Activated naive CD8-positive, alpha-beta T cell treated with anti-CD3 and anti-CD28 coated beads, Interleukin-2, amount 50 U/mL, for 24 hours (primary cell): ENCODE measurements at regions not wholly inside any gene's neighbourhood (a gene's known extent, or its start where the extent isn't known, plus 50 kb on each side); places are given as distances from the start of the nearest gene placed in this dataset.
"Not testable (repeated sequence)": the region's sequence is repeated elsewhere in the genome, so short reads cannot be mapped to it uniquely, and the experiment has no call there.

ENCODE experiments used
- ATAC-seq: fragments of 150-1000 bp; cut with Tn5 transposase; one replicate; pipeline ENCODE4 v1.10.0; 2021
- DNase-seq: peaks from one replicate; pipeline ENCODE4 v3.0.0; 2021
- H3K27ac Mint-ChIP-seq: one replicate; pipeline ENCODE4 v1.8.0; 2021; ENCODE audit warnings: mild to moderate bottlenecking, mixed read lengths
- H3K27me3 Mint-ChIP-seq: one replicate; pipeline ENCODE4 v1.8.0; 2021; ENCODE audit warnings: mixed read lengths
- H3K36me3 Mint-ChIP-seq: one replicate; pipeline ENCODE4 v1.8.0; 2021; ENCODE audit warnings: low read depth, mixed read lengths
- H3K4me1 Mint-ChIP-seq: one replicate; pipeline ENCODE4 v1.8.0; 2021; ENCODE audit warnings: mixed read lengths
- H3K4me3 Mint-ChIP-seq: one replicate; pipeline ENCODE4 v1.8.0; 2021; ENCODE audit warnings: mild to moderate bottlenecking, moderate library complexity, mixed read lengths
- H3K9me3 Mint-ChIP-seq: one replicate; pipeline ENCODE4 v1.8.0; 2021; ENCODE audit warnings: mixed read lengths

DNA sequence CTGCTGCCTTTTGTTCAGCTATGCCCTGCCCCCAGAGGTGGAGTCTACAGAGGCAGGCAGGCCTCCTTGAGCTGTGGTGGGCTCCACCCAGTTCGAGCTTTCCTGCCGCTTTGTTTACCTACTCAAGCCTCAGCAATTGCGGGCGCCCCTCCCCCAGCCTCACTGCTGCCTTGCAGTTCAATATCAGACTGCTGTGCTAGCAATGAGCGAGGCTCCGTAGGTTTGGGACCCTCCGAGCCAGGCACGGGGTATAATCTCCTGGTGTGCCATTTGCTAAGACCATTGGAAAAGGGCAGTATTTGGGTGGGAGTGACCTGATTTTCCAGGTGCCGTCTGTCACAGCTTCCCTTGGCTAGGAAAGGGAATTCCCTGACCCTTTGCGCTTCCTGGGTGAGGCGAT, 51.9 kb downstream of the DIPK2A start:
- H3K9me3 Mint-ChIP-seq, H3K4me3 Mint-ChIP-seq, H3K27me3 Mint-ChIP-seq, ATAC-seq, H3K4me1 Mint-ChIP-seq, DNase-seq, H3K27ac Mint-ChIP-seq, H3K36me3 Mint-ChIP-seq: not testable (repeated sequence)

DNA sequence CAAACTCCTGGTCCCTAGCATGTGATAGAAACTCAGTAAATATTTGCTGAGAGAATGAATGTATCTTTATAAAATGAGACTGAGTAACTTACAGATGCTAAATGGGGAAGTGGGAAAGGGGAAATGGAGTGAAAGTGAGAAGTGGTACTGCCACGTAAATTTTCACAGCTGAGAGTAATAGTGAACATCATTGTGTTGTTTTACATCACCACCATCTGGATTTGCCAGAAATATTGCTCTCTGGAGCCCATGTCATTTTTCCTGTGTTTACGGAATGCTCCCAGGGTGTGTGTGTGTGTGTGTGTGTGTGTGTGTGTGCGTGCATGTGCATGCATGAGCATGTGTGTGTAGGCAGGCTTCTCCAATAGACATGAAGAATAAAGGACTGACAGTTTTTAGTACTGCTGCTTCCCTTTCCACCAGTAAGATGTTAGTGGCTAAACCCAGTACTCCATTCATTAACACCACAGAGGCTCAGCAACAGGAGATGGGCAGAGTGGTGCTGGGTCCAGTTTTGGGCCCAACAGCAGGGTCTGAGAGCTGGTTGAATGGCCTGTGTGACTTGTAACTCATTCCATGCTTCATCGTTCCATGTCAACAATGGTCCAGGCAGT, 57.3 kb downstream of the DIPK2A start:
- H3K27me3 Mint-ChIP-seq: no peaks in the 10 kb centered on the region
- H3K4me3 Mint-ChIP-seq: no peak overlapping the region
- H3K36me3 Mint-ChIP-seq: no peaks in the 10 kb centered on the region
- DNase-seq: no peak
- H3K27ac Mint-ChIP-seq: no peak overlapping the region
- no peaks in the 10 kb centered on the region for H3K9me3 Mint-ChIP-seq
- peaks cover 16% of the 10 kb centered on the region for H3K4me1 Mint-ChIP-seq
- ATAC-seq: no peak

DNA sequence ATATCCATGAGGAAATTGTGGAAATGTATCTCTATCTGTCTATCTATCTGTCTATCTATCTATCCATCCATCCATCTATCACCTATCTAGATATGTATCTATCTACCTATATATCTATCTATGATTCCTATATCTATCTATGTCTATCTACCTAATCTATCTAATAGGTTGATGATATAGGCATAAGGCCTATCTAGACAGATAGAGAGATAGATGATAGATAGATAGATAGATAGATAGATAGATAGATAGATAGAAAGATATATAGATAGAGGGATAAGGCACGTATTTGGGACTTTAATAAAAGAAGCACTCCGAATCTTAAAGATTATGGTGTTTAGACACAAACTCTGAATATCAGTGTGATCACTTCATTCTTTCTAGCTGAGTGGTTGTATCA, 58.1 kb downstream of the DIPK2A start:
- H3K4me1 Mint-ChIP-seq: peaks cover 16% of the 10 kb centered on the region
- DNase-seq (no peak), ATAC-seq (no peak)
- no peak overlapping the region for H3K4me3 Mint-ChIP-seq
- H3K36me3 Mint-ChIP-seq: no peaks in the 10 kb centered on the region
- H3K27ac Mint-ChIP-seq: no peak overlapping the region
- no peaks in the 10 kb centered on the region for H3K9me3 Mint-ChIP-seq
- no peaks in the 10 kb centered on the region for H3K27me3 Mint-ChIP-seq

DNA sequence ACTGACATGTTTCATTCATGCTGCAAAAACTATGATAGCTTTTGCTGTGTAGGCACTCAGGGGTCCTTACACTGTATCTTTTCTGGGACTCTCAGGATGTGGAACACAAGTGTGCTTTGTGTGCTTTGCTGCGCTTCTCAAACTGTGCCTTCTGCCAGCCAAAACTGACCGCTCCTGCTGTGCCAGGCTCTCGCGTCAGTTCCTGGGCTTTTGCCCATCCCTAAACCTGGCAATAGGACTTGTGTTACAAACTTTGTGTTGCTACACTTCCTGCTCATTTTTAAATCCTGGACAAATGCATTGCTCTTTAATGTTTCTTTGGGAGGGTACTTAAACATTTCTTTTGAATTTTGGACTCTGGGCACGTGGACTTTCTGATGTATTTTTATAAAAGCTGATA, 60.3 kb downstream of the DIPK2A start:
- no peaks in the 10 kb centered on the region for H3K36me3 Mint-ChIP-seq
- no peak overlapping the region for H3K27ac Mint-ChIP-seq
- peaks cover 16% of the 10 kb centered on the region for H3K4me1 Mint-ChIP-seq
- DNase-seq (no peak), ATAC-seq (no peak)
- H3K9me3 Mint-ChIP-seq: no peaks in the 10 kb centered on the region
- no peaks in the 10 kb centered on the region for H3K27me3 Mint-ChIP-seq
- no peak overlapping the region for H3K4me3 Mint-ChIP-seq

DNA sequence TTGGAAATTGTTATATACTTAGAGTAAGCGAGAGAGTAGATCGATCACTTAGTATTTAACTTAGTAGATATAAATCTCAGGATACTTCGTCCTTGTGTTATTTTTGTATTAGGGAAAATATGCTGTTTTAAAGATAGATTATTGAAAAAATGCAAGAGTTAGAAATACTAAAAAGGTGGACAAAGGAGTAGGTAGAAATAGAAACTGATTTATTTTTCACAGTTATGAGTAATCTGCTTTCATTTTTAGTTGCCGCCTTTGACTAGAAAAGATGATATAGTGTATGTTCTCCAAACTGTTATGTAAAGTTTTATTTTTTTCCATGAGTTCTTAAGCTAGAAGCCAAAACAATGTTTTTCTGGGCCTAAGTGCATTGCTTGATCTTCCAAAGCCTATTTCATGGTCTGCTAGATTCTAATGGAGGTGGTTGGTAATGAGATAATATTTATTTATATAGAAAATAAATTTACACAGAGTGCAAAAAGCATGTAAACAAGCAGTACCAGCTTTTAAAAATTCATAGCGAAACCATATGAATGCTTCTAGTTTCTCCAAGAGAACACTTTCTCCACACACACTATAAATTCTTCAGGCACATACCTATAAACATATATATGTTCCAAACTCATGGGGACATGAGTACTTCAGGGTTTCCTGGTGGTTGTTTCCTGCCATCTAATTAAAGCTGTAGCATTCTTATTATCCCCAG, 61.1 kb downstream of the DIPK2A start:
- peaks cover 16% of the 10 kb centered on the region for H3K4me1 Mint-ChIP-seq
- no peak for DNase-seq
- no peaks in the 10 kb centered on the region for H3K36me3 Mint-ChIP-seq
- no peaks in the 10 kb centered on the region for H3K9me3 Mint-ChIP-seq
- H3K27ac Mint-ChIP-seq: no peak overlapping the region
- H3K4me3 Mint-ChIP-seq: no peak overlapping the region
- ATAC-seq: peak; percentile 20
- H3K27me3 Mint-ChIP-seq: peaks cover 2% of the 10 kb centered on the region

DNA sequence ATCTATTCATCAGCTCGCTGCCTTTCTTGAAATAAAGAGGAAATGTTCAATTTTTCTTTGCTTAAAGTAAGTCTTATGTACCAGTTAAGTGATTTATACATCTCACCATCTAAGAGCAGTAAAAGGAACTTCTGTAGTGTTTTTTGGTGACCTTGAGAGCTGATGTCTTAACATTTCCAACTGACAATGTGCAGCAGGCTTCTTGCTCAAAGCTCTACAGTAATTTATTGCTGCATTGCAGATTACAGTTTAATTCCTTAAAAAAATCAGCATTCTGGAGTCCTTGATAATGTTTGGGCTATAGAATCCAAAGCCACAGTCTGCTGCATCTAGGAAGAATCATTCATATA, 61.6 kb downstream of the DIPK2A start:
- peaks cover 2% of the 10 kb centered on the region for H3K27me3 Mint-ChIP-seq
- H3K36me3 Mint-ChIP-seq: no peaks in the 10 kb centered on the region
- H3K4me3 Mint-ChIP-seq: no peak overlapping the region
- H3K9me3 Mint-ChIP-seq: no peaks in the 10 kb centered on the region
- H3K27ac Mint-ChIP-seq: no peak overlapping the region
- no peak for DNase-seq
- peaks cover 16% of the 10 kb centered on the region for H3K4me1 Mint-ChIP-seq
- ATAC-seq: no peak

DNA sequence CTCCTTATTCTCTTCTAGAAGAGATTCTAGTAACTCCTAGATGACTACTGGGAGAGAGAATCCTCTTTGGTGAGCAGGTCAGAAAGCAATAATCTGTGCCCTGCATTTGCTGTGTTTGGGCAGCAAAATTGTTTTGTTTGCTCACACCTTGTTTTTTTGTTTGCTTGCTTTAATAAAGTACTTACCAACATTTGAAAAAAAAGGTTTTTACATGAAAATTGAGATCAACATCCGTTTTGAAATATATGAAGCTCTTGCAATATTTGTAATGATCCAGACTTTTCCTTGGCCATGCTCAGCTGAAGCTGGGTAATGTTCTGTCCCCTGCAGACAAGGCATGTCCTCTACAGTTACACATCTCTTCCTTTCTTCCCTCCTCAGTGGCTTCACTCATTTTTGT, 62.2 kb downstream of the DIPK2A start:
- no peaks in the 10 kb centered on the region for H3K36me3 Mint-ChIP-seq
- no peak overlapping the region for H3K27ac Mint-ChIP-seq
- H3K4me1 Mint-ChIP-seq: peaks cover 11% of the 10 kb centered on the region
- H3K4me3 Mint-ChIP-seq: no peak overlapping the region
- ATAC-seq: no peak
- peaks cover 2% of the 10 kb centered on the region for H3K27me3 Mint-ChIP-seq
- H3K9me3 Mint-ChIP-seq: no peaks in the 10 kb centered on the region
- DNase-seq: no peak

DNA sequence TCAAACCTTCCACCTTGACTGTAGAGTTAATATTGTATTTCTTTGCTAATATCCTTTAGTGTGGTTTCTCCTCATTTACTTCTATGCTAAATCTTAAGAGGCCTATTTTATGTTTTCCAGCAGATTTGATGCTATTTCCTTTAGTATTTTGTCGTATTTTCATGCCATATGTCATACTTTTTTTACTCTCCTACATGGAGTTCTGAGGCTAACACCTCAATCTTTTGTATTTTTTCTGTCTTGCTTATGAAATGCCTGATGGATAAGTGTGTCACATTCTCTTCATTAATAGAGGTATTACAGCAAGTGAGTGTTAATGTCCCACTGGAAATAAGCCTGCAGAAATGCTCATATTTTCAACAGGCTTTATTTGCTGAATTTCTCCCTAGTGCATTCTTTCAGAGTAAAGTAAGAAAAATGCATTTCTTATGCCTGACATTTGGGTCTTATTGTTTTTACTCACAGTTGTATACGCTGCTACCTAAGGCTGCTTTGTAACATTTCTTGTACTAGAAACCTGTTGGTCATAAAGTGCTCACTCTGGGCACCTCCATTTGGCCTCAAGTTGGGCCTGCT, 63.2 kb downstream of the DIPK2A start:
- H3K4me1 Mint-ChIP-seq: peaks cover 8% of the 10 kb centered on the region
- H3K27ac Mint-ChIP-seq: no peak overlapping the region
- peaks cover 2% of the 10 kb centered on the region for H3K27me3 Mint-ChIP-seq
- DNase-seq (no peak), ATAC-seq (no peak)
- no peak overlapping the region for H3K4me3 Mint-ChIP-seq
- no peaks in the 10 kb centered on the region for H3K36me3 Mint-ChIP-seq
- no peaks in the 10 kb centered on the region for H3K9me3 Mint-ChIP-seq

DNA sequence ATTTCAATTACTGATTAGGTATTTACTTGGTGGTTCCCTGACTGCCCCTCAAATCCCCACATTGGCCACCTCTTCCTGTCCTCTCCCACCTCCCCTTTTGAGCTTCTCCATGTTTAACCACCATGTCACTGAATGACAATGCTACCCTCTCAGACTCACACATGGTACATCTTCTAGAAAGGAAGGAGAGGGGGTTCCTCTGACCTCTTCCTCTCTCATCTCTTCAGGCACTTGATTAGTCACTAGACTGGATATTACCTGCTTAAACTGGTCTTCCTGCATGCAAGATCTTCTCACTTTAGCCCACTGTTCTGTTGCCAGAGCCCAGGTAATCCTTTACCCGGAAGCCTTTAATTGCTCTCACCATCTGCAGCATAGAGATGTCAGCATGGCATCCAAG, 64.9 kb downstream of the DIPK2A start:
- Mint-ChIP-seq H3K27me3 (peaks cover 2% of the 10 kb centered on the region), H3K9me3 (no peaks in the 10 kb centered on the region), H3K36me3 (no peaks in the 10 kb centered on the region), H3K4me3 (no peak overlapping the region), H3K4me1 (peaks cover 8% of the 10 kb centered on the region), H3K27ac (no peak overlapping the region)
- DNase-seq: no peak
- ATAC-seq: no peak

DNA sequence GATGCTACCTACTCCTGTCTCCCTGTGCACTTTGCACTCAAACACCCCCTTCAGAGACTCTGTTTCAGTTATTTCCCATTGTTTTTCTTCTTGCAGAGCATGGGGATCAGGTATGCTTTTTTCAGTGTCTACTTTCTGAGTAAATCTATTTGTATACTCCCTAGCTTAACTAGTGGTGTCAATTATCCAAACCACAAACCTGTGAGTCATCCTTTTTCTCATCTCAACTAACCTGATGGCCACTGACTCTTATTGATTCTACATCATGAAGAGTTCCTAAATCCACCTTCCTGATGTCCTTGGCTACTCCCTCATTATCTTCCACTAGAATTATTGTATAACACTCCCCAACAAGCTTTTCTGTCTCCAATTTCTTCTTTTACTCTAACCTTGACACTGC, 68.0 kb downstream of the DIPK2A start:
- ATAC-seq (no peak), DNase-seq (no peak)
- peaks cover 2% of the 10 kb centered on the region for H3K27me3 Mint-ChIP-seq
- no peak overlapping the region for H3K4me3 Mint-ChIP-seq
- H3K27ac Mint-ChIP-seq: no peak overlapping the region
- H3K4me1 Mint-ChIP-seq: no peaks in the 10 kb centered on the region
- no peaks in the 10 kb centered on the region for H3K36me3 Mint-ChIP-seq
- no peaks in the 10 kb centered on the region for H3K9me3 Mint-ChIP-seq

DNA sequence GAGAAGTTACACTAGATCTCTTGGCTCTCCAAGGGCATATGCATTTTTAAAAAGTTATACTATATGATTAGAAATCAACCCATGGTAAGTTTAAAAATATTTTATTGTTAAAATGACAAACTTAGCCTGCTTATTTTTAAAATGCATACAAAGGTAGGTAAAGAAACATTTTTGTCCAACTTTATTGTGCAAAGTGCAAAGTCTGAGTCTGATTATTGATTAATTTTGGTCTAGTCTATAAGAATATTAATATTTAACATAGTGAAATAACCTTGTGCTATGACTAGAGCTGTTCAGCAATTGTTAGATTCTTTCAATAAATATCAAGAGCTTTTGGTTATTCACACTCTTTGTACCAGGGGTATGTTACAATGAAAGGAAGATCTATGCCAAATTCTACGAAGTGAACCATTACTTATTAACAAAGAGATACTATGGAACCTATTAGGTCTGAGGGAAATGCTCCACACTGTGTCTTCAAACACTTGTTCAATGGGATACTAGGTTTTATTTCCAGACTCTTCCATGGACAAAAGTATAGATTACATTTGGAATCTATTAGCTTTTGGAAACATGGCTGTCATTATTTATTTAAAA, 70.4 kb downstream of the DIPK2A start:
- ATAC-seq: no peak
- Mint-ChIP-seq H3K36me3 (no peaks in the 10 kb centered on the region), H3K27me3 (peaks cover 2% of the 10 kb centered on the region), H3K27ac (no peak overlapping the region), H3K4me1 (no peaks in the 10 kb centered on the region), H3K4me3 (no peak overlapping the region), H3K9me3 (no peaks in the 10 kb centered on the region)
- no peak for DNase-seq

DNA sequence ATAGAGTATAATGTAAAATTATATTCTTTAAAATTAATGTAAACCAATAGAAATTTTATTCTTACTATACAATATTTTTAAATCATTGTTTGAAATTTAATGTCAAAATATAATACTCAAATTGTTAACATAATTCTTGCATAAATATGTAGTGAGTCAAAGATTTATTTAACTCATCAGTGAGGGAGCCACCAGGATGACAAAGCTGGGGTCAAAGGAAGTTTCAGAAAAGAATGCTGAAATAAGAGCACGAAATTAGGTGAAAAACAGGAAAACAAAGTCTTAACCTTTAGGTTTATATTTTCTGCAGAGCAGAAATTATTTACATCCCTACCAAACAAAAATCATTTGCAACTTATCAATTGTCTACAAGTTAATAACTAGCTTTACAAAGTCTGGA, 74.1 kb downstream of the DIPK2A start:
- no peak for ATAC-seq
- no peak overlapping the region for H3K4me3 Mint-ChIP-seq
- H3K27me3 Mint-ChIP-seq: peaks cover 2% of the 10 kb centered on the region
- no peak overlapping the region for H3K27ac Mint-ChIP-seq
- H3K9me3 Mint-ChIP-seq: no peaks in the 10 kb centered on the region
- DNase-seq: no peak
- H3K36me3 Mint-ChIP-seq: no peaks in the 10 kb centered on the region
- no peaks in the 10 kb centered on the region for H3K4me1 Mint-ChIP-seq

DNA sequence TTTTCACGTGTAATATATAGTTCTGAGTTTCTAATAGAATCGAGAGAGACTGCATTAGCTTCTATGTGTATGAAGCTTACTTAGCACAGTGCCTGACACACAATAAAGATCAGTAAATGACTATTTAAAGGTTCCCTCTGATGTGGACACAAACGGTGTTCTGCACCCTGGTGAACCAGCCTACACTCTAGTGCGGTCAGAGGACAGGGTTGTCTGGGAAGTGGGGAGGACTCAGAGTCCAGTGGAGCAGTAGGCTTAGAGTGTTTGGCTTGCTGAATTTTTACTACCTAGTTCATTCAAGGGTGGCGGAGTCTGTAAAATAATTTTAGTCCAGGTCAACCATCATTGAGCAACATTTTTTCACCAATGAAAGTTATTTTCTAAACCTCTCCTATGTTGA, 77.8 kb downstream of the DIPK2A start:
- Mint-ChIP-seq H3K9me3 (no peaks in the 10 kb centered on the region), H3K4me3 (no peak overlapping the region), H3K27ac (no peak overlapping the region), H3K4me1 (no peaks in the 10 kb centered on the region), H3K27me3 (peaks cover 2% of the 10 kb centered on the region), H3K36me3 (no peaks in the 10 kb centered on the region)
- ATAC-seq (no peak), DNase-seq (no peak)

DNA sequence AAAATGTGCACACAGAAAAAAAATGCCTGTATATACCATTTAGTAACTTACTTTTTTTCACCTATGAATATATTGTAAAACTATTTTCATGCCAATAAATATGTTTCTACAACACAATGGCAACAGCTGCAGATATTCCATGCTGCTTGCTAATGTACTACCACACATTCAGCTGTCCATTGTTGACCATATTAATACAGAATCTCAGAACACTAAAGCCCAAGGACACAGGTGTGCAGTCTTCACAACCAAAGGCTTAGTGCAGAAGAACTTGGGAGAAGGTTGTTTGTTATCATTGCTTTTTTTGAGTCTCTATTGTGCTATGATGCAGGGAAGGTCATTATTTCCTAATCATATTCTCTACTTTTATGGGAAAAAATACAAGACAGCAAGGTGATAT, 79.6 kb downstream of the DIPK2A start:
- Mint-ChIP-seq H3K36me3 (no peaks in the 10 kb centered on the region), H3K9me3 (no peaks in the 10 kb centered on the region), H3K4me3 (no peak overlapping the region), H3K27me3 (peaks cover 2% of the 10 kb centered on the region), H3K27ac (no peak overlapping the region), H3K4me1 (no peaks in the 10 kb centered on the region)
- ATAC-seq (no peak), DNase-seq (no peak)

DNA sequence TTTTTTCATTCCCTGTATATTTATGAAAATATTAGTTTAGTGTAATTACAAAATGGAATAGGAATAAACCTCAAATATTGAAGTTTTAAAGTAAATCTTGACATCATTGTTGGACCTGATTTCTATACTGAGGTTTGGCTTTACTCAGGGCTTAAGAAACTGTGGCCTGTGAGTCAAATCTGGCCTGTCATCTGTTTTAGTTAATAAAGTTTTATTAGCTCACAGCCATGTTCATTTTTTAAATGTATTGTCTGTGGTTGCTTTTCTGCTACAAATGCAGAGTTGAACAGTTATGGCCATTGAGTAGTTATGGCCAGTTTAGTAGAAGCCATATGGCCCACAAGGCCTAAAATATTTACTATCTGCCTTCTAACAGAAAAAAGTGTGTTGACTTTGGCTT, 80.7 kb downstream of the DIPK2A start:
- Mint-ChIP-seq H3K36me3 (no peaks in the 10 kb centered on the region), H3K4me3 (no peak overlapping the region), H3K9me3 (no peaks in the 10 kb centered on the region), H3K4me1 (no peaks in the 10 kb centered on the region), H3K27me3 (peaks cover 2% of the 10 kb centered on the region), H3K27ac (no peak overlapping the region)
- DNase-seq (no peak), ATAC-seq (no peak)
